GM21390 (cell line): ENCODE measurements at regions not wholly inside any gene's neighbourhood (a gene's known extent, or its start where the extent isn't known, plus 50 kb on each side); places are given as distances from the start of the nearest gene placed in this dataset.

Source experiments
- ATAC-seq: cut with Tn5 transposase; IDR thresholded peaks from one replicate; pipeline ENCODE4 v1.9.1; 2021; ENCODE audit not compliant: unreplicated experiment

DNA sequence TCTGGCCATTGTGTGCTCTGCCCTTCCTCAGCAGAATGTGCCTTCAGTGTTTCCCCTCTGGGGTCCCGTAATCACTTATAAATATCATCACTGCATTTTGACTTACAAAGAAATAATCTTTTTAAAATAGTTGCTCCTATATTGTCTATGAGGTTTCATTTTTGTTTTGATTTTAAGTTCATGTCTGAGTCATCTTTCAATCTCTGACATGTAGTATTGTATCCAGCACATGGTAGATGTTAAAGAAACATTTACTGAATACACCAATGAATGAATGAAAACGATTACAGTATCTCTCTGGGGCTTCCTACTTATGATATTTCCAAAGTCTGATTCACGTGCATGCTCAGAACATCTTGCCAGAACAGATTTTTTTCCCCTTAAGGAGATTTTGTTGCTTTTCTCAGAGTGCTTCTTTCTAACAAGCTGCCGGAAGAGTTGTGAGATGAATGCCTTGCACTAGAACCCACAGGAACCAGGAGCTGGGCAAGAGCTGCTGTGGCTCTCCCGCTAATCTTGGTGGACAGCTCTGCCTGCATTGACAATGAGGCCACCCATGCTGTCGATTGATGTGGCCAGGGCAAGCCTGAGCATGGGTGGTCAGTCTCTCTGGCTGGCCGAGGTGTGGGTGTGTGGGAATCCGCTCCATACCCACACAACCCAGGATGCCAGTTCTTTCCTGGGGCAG lies 199.4 kb downstream of the CYRIA start:
- ATAC-seq = no peak

DNA sequence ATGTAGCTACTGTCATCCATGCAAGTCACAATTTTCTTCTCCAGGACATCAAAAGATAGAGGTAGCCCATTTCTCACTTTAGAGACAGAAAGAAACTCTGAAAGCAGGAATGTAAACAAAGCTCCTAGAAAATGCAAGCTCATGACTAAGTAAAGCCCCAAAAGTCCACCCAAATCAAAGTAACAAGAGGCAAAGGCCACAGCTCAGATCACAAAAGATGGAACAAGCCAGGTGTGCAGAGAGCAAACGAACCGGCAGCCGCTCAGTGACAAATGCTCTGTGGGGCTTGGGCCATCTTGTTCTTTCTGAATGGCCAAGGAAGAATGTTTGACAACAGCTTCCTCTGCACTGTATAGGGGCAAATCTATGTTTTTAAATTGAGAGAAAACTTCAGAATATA lies 201.0 kb downstream of the CYRIA start:
- ATAC-seq = no peak

DNA sequence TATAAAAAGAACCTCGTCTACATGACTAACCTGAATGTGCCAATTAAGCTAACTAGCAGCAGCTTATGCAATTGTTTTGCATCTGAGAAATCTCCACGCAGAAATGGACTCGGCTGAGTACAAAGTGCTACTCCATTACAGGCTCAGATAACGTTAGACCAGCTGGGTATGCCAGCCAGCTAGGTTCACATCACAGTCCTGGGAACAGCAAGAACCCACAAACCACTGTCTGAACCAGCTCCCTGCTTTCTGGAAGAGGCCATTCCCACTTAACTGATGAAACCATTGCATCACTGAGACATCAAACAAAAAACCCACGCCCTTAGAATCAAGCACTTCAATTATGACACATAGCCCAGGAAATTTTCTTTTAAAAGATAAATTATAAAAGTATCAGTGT lies 202.7 kb downstream of the CYRIA start:
- ATAC-seq = no peak

DNA sequence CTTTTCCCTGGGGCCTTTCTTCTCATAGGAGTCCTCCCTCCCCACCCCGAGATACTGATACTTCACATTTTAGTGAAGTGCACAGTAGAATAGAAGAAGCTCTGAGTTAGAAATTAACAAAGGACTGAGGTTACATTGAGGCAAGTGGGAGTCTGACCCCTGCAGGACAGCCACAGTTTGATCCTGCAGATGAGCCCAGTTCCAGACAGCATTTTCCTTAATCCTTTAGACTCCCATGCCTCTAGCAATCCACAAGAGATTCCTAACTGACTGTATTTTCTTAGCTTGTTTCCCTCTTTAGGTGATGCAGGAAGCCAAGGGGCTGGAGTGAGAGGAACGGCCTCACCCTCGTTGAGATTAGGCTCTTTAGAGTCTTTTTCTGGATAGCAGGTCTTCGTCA lies 204.0 kb downstream of the CYRIA start:
- no peak for ATAC-seq

DNA sequence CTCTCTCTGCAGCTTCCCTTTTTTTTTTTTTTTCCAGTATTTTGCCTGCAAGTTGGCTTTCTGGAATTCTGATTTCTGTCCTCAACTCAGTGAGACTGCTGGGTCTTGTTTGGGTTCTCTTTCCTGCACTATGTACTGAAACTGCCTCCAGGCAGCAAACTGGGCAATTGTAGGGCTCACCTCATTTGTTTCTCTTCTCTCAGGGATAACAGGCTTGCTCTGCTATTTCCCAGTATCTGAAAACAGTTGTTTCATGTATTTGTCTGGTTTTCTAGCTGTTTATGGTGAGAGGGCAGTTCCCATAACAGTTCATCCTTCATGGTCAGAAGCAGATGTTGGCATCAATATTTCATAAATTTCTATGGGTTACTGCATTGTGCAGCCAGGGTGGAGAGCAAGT lies 206.0 kb downstream of the CYRIA start:
- ATAC-seq = no peak

DNA sequence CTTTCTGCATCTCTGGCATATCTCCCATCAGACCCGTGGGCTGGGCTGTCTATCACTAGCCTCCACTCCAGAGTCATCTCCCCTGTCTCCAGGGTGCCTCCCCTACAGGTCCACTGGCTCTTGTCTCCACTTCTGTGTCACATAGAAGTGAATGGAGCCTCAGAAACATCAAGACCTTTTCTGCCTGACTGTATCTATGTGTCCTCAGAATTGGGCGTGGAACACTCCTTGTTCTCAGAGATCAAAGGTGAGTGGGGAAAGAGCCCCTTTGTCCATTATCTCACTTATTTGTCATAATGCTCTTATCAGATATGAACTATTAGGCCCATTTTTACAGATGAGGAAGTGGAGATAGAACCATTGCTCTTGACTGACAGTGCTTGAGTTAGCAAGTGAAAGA lies 211.0 kb downstream of the CYRIA start:
- ATAC-seq = no peak

DNA sequence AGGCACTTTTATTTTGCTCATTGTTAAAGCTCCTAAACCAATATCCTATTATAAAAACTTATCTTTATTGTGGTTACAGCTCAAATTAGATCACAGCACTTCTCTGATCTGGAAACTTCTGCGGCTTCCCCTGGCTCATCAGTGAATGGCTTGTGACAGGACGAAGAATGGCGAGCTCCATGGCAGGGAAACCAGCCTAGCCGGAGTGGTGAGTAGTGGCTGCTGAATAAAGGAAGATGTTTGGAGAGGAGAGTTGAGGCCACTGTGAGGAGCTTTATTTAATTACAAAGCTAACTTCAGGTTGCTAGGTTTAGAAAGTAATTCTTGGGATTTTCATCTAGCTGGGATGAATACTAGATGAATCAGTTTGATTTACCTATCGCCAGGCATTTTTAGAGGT lies 213.5 kb downstream of the CYRIA start:
- no peak for ATAC-seq

DNA sequence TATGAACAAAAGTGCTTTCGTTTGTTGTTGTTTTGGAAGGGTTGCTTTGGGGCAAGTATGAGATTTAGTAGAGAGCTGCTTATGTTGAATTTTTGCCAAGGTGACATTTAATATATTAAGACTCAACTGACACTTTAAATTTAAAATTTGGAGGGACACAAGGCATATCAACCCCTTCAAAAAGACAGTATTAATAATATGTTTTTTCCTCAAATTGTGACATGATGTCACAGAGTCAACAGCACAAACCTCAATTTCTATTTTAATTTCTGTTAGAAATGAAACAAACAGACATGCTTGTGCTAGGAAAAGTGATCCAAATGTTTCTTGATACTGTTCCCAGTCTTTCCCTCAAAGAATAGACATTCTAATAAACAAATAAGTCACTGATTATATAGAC lies 218.9 kb downstream of the CYRIA start:
- no peak for ATAC-seq

DNA sequence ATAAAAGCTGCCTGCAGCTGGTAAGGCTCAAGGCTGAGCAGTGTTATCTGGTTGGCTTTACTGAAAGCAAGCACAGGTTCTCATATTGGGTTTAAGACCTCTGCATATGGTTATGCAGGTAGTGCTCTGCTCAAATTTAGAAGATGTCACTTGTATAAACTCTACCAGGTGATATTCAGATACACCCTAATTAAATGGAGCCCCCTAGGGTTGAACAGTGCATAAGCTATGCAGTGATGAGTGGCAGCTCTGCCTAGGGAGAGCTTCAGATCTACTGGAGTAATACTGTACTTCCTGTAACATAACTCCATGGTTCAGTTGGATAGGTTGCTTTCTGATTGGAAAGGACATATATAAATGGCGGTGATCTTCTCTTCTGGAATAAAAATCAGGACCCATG lies 222.7 kb downstream of the CYRIA start:
- ATAC-seq = no peak

DNA sequence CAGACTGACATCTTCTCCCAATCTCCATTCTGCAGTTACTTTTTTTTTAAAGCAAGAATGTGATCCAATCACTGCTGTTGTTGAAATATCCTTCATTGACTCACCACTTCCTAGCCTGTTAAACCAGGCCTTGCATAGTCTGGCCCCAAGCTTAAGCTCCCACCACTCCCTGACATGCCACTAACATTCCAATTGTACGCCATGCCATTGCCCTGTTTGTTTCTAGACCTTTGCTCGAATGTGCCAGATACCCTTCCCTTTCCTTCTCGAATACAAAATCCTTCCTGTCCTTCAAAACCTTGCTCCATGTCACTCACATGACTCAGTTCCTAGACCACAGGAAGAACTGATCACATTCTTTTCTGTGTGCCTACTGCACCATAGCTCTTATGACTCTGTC lies 224.2 kb downstream of the CYRIA start:
- ATAC-seq = no peak

DNA sequence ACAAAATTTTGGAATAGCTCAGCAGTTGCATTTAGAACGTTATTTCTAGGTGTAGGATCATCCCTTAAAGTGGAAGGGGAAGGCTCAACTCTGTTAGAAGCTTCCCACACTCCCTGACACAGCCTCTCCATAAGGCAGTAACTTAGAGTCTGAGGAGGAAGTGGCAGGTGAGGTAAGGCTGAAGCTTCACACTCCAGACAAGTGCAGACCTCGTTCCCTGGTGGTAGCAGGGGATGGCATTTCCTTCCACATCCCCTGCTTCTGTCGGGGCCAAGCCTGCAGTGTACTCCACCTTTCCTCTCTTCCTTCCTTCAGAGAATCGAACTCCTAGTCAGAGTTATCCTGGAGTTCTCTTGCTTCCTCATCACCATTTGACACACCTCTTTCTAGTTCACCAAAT lies 224.7 kb downstream of the CYRIA start:
- ATAC-seq = no peak

DNA sequence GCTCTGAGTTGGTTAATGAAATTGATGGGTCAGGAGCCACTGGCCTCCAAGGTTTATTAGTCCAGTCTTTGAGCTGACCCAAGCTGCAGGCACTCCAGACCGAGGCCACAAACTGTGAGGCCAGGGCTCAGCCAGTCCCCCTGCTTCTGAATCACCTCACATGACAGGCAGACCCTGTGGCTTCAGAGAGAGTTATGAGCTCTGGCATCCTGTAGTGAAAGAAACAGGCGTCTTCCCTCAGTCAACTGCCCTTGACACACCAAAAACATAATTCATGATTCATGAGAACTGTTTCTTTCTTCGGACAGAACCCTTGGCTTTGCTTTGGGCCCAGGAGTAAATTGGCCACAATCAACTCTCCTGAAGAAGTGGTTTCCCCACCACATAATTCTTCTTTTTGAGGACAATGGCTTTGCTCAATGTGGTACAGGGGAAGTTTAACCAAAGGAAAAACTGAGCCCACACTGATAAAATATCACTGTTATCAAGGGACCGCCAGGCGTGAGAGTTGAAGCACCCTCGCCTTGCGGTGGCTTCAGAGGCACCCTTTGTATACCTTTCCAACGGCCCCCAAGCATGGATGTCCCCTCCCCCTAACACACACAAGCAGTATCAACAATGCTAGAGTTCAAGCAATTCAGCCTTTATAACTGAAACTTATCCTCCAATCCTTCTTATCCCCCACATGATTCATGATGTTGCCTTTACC lies 226.9 kb downstream of the CYRIA start:
- ATAC-seq = no peak

DNA sequence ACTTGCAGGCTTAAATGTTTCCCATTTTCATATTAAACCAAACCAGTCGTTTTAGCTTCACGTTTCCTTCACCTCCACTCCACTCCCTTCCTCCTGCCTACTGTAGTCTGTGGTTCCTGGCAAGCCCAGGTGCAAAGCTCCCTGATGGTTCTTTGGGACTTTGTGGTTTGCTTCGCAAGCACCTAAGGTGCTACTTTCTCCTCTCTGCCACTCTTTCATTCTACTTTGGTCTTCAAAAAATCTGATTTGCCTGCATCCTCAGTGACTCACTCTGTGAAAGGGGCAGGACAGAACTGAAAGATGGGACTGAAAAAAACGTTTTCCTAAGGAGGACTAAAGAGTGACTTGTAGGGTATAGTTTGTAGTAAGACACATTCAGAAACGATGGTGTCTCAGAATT lies 228.4 kb downstream of the CYRIA start:
- no peak for ATAC-seq

DNA sequence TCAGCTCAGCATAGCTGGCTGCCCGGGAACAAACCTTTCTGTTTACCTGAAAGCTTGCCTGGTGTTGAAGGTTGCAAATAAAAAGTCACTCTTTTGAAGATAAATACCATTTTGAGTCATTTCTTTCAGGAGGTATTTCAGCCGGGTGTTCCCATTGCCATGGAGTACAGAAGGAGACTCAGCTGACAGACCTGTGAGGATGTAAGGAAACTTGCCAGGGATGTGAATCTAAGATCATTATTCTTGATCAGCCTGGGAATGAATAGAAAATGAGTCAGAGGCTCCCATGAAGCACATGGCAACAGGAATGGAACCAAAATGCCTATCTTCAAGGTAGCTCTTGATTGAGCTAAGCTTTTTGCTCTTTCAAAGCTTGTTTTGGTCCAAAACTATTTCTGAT lies 231.2 kb downstream of the CYRIA start:
- no peak for ATAC-seq

DNA sequence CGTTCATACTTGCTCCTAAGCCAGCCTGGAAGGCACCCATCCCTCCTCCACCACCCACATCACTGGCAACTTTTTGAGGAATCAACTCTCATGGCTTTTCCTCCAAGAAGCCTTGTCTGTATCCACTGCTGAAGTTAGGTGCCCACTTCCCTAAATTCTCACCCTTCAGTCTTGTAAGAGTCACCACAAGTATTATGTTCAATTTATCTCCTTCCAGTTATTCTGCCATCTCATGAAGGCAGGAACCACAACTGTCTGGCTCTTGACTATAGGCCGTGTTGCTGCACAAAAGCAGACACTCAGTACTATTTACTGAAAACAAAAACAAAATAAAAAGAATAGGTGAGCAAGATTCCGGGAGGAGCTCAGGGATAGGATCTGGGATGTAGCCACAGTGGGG lies 234.8 kb downstream of the CYRIA start:
- ATAC-seq = no peak

DNA sequence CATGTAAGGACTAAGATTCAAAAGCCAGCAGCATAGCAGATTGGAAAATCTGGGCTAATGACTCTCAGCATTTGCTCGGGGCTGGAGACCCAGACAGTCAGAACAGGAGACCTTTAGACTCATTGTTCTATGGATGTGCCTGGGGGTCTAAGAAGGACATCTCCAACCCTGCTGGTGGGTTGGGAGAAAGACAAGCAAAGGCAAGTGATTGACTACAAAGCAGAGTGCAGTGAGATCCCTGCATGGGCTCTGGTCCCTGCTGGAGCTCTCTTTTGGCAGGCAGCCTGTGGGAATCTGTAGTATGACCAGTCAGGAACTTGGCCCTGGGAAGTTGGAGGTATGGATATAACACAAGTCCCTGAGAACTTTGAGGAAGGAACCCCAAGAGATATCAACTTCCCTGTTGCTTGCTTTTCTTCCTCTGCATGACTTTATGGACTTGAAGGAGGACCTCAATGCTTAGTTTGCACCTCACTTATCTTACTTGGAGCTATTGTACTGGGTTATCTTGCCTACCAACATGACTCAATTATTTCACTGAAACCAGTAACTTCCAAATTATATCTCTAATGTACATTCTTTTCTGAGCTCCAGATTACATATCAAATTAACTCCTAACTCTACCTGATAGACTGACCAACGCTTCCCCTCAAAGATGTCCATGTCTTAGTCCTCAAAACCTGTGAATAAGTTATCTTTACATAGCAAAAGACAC lies 236.0 kb downstream of the CYRIA start:
- ATAC-seq = no peak

DNA sequence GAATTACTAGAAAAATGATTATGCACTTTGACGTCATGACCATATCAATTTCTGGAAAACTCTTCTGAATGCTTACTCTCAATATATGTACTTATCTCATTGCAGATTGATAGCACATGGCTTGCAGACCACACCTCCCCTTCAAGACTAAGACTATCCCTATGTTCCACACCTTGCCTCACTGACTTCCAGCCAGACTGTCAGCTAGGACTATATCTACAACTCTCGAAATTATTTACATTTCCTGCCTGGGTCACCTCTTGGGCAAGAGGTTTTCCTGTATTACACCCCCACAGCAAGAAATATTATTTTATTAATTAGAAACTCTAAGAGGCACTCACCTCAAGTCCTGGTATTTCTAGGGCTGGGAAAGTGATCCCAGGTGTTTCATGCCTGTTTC lies 236.6 kb downstream of the CYRIA start:
- ATAC-seq = no peak

DNA sequence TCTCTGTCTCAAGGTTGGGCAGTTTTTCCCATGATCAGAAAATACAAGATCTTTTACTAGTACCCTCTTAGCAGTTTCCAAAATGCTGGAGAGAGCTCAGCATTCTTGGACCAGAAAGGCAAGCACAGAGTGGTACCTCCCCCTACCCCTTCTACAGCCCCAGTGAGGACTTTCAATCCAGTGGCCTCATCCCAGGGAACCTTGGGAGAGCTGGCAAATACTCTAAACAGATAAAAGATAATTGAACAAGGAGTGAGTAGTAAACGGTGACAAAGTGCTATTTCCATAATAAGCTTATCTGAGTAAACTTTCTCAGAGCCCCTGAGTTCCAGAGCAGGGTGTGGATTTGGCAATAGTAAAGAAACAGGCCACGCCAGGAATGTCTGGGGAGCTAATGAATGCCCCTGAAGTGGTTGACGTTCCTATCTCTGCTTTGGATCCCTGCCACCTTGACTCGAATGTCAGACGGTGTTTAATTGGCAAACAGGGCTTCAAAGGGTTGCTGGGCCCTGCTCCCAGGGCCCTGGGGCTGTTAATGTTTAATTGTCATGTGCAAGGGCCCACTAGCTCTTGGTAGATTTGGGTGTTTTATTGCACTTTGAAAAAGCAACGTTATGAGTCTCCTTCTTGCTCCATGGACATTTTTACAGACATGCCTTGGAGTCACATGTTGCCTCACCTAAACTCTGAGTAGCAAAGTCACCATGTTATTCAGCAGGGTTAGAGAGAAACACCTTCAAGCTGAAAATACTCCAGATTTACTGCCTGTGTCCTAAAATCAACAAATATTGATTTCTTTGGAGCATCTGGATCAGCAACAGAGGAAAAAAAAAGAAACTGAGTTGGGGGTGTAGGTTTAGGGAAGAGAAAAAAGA lies 239.9 kb downstream of the CYRIA start:
- no peak for ATAC-seq

DNA sequence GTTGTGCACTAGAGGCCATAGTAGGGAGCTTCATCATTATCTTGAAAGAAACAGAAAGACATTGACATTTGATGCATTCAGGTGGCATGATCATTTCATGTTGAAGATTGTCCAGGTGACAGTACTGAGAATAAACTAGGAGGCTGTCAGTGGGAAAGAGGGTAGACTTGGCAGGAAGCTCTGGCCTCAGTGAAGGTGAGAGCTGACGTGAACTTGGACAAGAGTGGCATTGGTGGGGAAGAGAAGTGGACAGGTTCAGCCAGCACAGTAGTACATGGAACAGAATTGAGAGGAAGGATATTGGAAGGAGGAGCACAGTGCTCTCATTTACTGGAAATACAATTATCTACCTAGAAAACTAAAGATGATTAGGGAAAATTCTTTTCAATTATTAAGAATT lies 245.2 kb downstream of the CYRIA start:
- ATAC-seq = no peak

DNA sequence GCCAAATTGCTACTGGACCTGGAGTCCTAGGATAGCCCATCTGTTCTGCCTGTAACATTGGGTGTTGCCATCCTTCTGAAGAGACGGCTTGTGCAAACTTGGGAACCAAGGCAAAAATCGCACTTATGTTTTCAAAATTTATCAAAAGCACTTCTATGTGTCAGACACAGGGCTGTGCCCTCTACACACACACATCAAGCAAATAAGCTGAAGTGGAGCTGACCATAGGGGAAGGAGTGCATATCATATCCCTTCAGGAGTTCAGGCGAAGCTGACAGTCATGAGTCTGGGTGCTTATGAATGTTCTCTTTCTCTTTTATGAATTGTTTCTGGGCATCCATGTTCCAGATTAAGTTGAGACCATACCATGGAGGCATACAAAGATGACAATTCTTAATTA lies 247.9 kb downstream of the CYRIA start:
- no peak for ATAC-seq

DNA sequence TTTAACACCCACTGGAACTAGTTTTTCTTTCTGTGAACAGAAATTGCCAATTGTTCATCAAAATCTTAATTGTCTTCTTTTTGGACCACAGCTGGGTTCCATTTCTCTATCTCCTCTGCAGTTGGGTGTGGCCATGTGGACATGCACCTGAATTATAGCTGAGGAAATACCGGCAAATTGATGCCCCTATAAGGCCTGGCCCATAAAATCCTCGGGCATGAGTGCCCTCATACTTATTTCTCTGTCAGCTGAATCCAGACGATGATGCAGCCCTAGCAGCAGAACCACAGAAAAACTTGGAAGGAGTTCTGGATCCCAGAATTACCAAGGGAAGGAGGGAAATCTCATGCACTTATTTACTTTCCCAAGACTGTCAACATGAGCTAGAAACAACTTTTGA lies 249.0 kb downstream of the CYRIA start:
- ATAC-seq = no peak
